Heart right ventricle (tissue), 16 donors: ENCODE measurements at regions not wholly inside any gene's neighbourhood (a gene's known extent, or its start where the extent isn't known, plus 50 kb on each side); places are given as distances from the start of the nearest gene placed in this dataset.

Experiments used
- ATAC-seq, 8 donors: fragments of 200-7000 bp; cut with Tn5 transposase; one replicate each; pipeline ENCODE4 v1.9.1; 2020; ENCODE audit warnings: mild to moderate bottlenecking in 8 of 8, moderate library complexity in 8 of 8, moderate number of reproducible peaks in 1 of 8
- DNase-seq, 2 donors: peaks; one replicate each; pipeline ENCODE4 v3.0.0-alpha.2; 2020
- H3K27ac ChIP-seq, 10 donors: fragments of 200-600 bp; sonication (generic) in 2 of 10; one replicate each; pipeline versions ENCODE4 v1.5.0 to v1.8.0; 2020 to 2022; ENCODE audit warnings: mild to moderate bottlenecking in 3 of 10
- H3K27me3 ChIP-seq, 7 donors: fragments of 200-600 bp; one replicate each; pipeline ENCODE4 v1.8.0; 2021 to 2022; ENCODE audit warnings: mild to moderate bottlenecking in 2 of 7
- H3K36me3 ChIP-seq, 9 donors: fragments of 200-600 bp; sonication (generic) in 1 of 9; one replicate each; pipeline versions ENCODE4 v1.5.0 to v1.8.0; 2020 to 2022; ENCODE audit warnings: mild to moderate bottlenecking in 2 of 9
- H3K4me1 ChIP-seq, 9 donors: fragments of 200-600 bp; sonication (generic) in 1 of 9; one replicate each; pipeline versions ENCODE4 v1.5.0 to v1.8.0; 2020 to 2022; ENCODE audit warnings: mild to moderate bottlenecking in 4 of 9
- H3K4me3 ChIP-seq, 10 donors: fragments of 200-600 bp; sonication (generic) in 2 of 10; one replicate each; pipeline versions ENCODE4 v1.5.0 to v1.8.0; 2020 to 2022; ENCODE audit warnings: mild to moderate bottlenecking in 7 of 10, moderate library complexity in 2 of 10
- H3K9me3 ChIP-seq, 11 donors: fragments of 200-600 bp in 10 of 11; sonication (generic) in 2 of 11; one replicate each; pipeline versions ENCODE4 v1.5.0 to v1.8.0; 2013 to 2022; ENCODE audit warnings: mild to moderate bottlenecking in 2 of 11, control low read depth in 1 of 11, moderate library complexity in 1 of 11
- CTCF ChIP-seq, 9 donors: fragments of 200-600 bp; sonication (generic) in 2 of 9; IDR thresholded peaks; one replicate each; pipeline versions ENCODE4 v1.5.0 to v1.8.0; 2021 to 2022; ENCODE audit warnings: antibody characterized with exemption in 9 of 9, mild to moderate bottlenecking in 5 of 9, moderate library complexity in 1 of 9
- WGBS, 2 donors: extraction: QIAGEN DNeasy Blood & Tissue Kit; methylation state at CpG; one replicate each; pipeline ENCODE4 v1.1.7; 2013; ENCODE audit warnings: inconsistent platforms in 1 of 2; 5-methylcytosine and 5-hydroxymethylcytosine counted together
- intact Hi-C, 10 donors: fragments of 100-400 bp; cut with DNase I; formaldehyde crosslinking; loops; one replicate each; pipeline versions ENCODE4 v1.11.1 to v1.14.2; 2022
- donor health status: Arrhythmogenic right ventricular cardiomyopathy.
- donor health status: ischemic (EF 13 %, LVEDD 7.1; RV severe dilation, severe dysfunction).
- donor health status: healthy with polysubstance abuse.
- donor health status: DM: no; HTN: yes; CAD: no.
- donor health status: DM: no; HTN: no; CAD: no.
- donor health status: ischemic (EF 25% LVEDD 6.9; RV normal size, moderate dysfunction).
- donor health status: ischemic (EF 25% LVEDD 5.7; RV mildly dilated, moderate dysfunction).
- donor health status: healthy.
- donor health status: DM: yes; HTN: yes; CAD: no.
- donor health status: Ischemic cardiomyopathy.
- donor health status: ischemic (EF 35%, LVEDD 5.7; RV mildly dilated, moderate dysfunction).
- donor health status: nonischemic (EF 11% LVEDD 7.7; RV severe dilation, severe dysfunction).
- donor health status: DM: yes; HTN: yes; CAD: no.
- donor health status: PGD.
- donor health status: ischemic (EF 29% LVEDD 5.4; RV normal size, mild dysfunction).
- donor health status: nonischemic (EF 23%, LVEDD 6.1; RV moderate dilation, normal function).

- no peaks in the 10 kb centered on the region for H3K4me1 ChIP-seq
- peaks cover 0 to 33% (median 8%) of the 10 kb centered on the region in 7 donors for H3K27me3 ChIP-seq
- H3K27ac ChIP-seq, result no peak overlapping the region
- no peaks in the 10 kb centered on the region for H3K36me3 ChIP-seq
- no peak overlapping the region for H3K4me3 ChIP-seq
- no peak for ATAC-seq
- 70% methylated on average over 2 of the region's 2 CpGs for WGBS, 2 donors
- no peaks in the 10 kb centered on the region for H3K9me3 ChIP-seq
- TF ChIP-seq CTCF (IDR thresholded peaks at IDR 0.05), result no peak
- DNase-seq, result no peak
- intact Hi-C loops, result no loop called here
Observed at GRCh38 chr1:219837994-219838294, 90.4 kb downstream of the SLC30A10 start.

- Histone ChIP-seq H3K27ac (no peak overlapping the region), H3K4me1 (no peaks in the 10 kb centered on the region), H3K9me3 (no peaks in the 10 kb centered on the region), H3K4me3 (no peak overlapping the region), H3K27me3 (peaks cover 0 to 33% (median 8%) of the 10 kb centered on the region in 7 donors), H3K36me3 (no peaks in the 10 kb centered on the region)
- TF ChIP-seq CTCF (IDR thresholded peaks at IDR 0.05), result peak in 7 of 9 donors; percentile 44 to 62 (median 50)
- ATAC-seq, result peak in 2 of 8 donors; percentile 20 to 37
- intact Hi-C loops, result no loop called here
- 40 to 41% methylated on average over 7 of the region's 7 CpGs for WGBS, 2 donors
- DNase-seq, result peak in 1 of 2 donors; percentile 11
Observed at GRCh38 chr1:219837274-219837993, 90.9 kb downstream of the SLC30A10 start.

GRCh38 chr1:219834314-219834917 is 93.9 kb downstream of the SLC30A10 start:
- Histone ChIP-seq H3K4me3 (no peak overlapping the region), H3K27ac (no peak overlapping the region), H3K4me1 (no peaks in the 10 kb centered on the region), H3K27me3 (peaks cover 0 to 28% (median 8%) of the 10 kb centered on the region in 7 donors), H3K9me3 (no peaks in the 10 kb centered on the region), H3K36me3 (no peaks in the 10 kb centered on the region)
- 59 to 63% methylated on average over 8 of the region's 8 CpGs for WGBS, 2 donors
- no peak for ATAC-seq
- intact Hi-C loops, result no loop called here
- DNase-seq, result no peak
- TF ChIP-seq CTCF (IDR thresholded peaks at IDR 0.05), result no peak

GRCh38 chr1:219833214-219833815 is 95.0 kb downstream of the SLC30A10 start:
- peaks cover 0 to 27% (median 8%) of the 10 kb centered on the region in 7 donors for H3K27me3 ChIP-seq
- DNase-seq (no peak), ATAC-seq (no peak)
- no peaks in the 10 kb centered on the region for H3K36me3 ChIP-seq
- H3K4me1 ChIP-seq, result no peaks in the 10 kb centered on the region
- TF ChIP-seq CTCF (IDR thresholded peaks at IDR 0.05), result no peak
- intact Hi-C loops, result no loop called here
- H3K27ac ChIP-seq, result no peak overlapping the region
- WGBS, 2 donors, result 71 to 76% methylated on average over 3 of the region's 3 CpGs
- H3K4me3 ChIP-seq, result no peak overlapping the region
- H3K9me3 ChIP-seq, result no peaks in the 10 kb centered on the region
